ENCODE measurements at regions not wholly inside any gene's neighbourhood (a gene's known extent, or its start where the extent isn't known, plus 50 kb on each side); places are given as distances from the start of the nearest gene placed in this dataset.

- TF ChIP-seq, protein P1, sequence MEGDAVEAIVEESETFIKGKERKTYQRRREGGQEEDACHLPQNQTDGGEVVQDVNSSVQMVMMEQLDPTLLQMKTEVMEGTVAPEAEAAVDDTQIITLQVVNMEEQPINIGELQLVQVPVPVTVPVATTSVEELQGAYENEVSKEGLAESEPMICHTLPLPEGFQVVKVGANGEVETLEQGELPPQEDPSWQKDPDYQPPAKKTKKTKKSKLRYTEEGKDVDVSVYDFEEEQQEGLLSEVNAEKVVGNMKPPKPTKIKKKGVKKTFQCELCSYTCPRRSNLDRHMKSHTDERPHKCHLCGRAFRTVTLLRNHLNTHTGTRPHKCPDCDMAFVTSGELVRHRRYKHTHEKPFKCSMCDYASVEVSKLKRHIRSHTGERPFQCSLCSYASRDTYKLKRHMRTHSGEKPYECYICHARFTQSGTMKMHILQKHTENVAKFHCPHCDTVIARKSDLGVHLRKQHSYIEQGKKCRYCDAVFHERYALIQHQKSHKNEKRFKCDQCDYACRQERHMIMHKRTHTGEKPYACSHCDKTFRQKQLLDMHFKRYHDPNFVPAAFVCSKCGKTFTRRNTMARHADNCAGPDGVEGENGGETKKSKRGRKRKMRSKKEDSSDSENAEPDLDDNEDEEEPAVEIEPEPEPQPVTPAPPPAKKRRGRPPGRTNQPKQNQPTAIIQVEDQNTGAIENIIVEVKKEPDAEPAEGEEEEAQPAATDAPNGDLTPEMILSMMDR (IDR thresholded peaks at IDR 0.05), result no peak
- no peak for TF ChIP-seq ZFX (IDR thresholded peaks at IDR 0.05; ENCODE audit: borderline replicate concordance)
These were observed 262.8 kb upstream of the KLF14 start for GRCh38 chr7:130996833-130997231.

Data from 22Rv1 (cell line).